Epithelial cell of esophagus (primary cell): ENCODE measurements at regions not wholly inside any gene's neighbourhood (a gene's known extent, or its start where the extent isn't known, plus 50 kb on each side); places are given as distances from the start of the nearest gene placed in this dataset.

Experiments
- DNase-seq: peaks from one replicate; pipeline ENCODE4 v3.0.0; 2010; ENCODE audit warnings: low read depth
- H3K4me3 ChIP-seq: 2 replicates; pipeline ENCODE4 v1.5.1; 2011; ENCODE audit warnings: mild to moderate bottlenecking, low read length, control low read depth
- CTCF ChIP-seq: IDR thresholded peaks from 2 replicates; pipeline ENCODE4 v1.5.1; 2011; ENCODE audit warnings: low read depth, mild to moderate bottlenecking, low read length, control low read depth, inconsistent platforms; ENCODE audit not compliant: insufficient read depth; ENCODE audit errors: missing control alignments

- peak; percentile 75 for DNase-seq
- TF ChIP-seq CTCF = no peak
- no peak overlapping the region for H3K4me3 ChIP-seq
These were observed 607.5 kb upstream of the SLC39A10 start for GRCh38 chr2:195049372-195050031.

GRCh38 chr2:195047955-195048354, 609.1 kb upstream of the SLC39A10 start:
- no peak overlapping the region for H3K4me3 ChIP-seq
- no peak for DNase-seq
- TF ChIP-seq CTCF = no peak

GRCh38 chr2:195044801-195045200, 612.2 kb upstream of the SLC39A10 start:
- TF ChIP-seq CTCF = no peak
- DNase-seq = no peak
- H3K4me3 ChIP-seq = no peak overlapping the region

- no peak overlapping the region for H3K4me3 ChIP-seq
- TF ChIP-seq CTCF = no peak
- DNase-seq = no peak
These were observed 618.9 kb upstream of the SLC39A10 start for GRCh38 chr2:195038153-195038552.

GRCh38 chr2:195037045-195037444, 620.0 kb upstream of the SLC39A10 start:
- peak; percentile 6 for DNase-seq
- H3K4me3 ChIP-seq = no peak overlapping the region
- TF ChIP-seq CTCF = no peak

- no peak for DNase-seq
- TF ChIP-seq CTCF = no peak
- H3K4me3 ChIP-seq = no peak overlapping the region
These were observed 625.6 kb upstream of the SLC39A10 start for GRCh38 chr2:195031411-195031810.
